Right lobe of liver (tissue), 6 donors: ENCODE measurements at regions not wholly inside any gene's neighbourhood (a gene's known extent, or its start where the extent isn't known, plus 50 kb on each side); places are given as distances from the start of the nearest gene placed in this dataset.

Experiments
- ATAC-seq, 4 donors: fragments of 200-7000 bp; cut with Tn5 transposase; one replicate each; pipeline ENCODE4 v1.9.1; 2020; ENCODE audit warnings: mild to moderate bottlenecking in 4 of 4, moderate library complexity in 4 of 4
- DNase-seq, 3 donors: peaks; one replicate each; pipeline ENCODE4 v3.0.0-alpha.2; 2020
- H3K27ac ChIP-seq, 3 donors: fragments of 200-600 bp; one replicate each; pipeline ENCODE4 v1.8.0; 2022
- H3K27me3 ChIP-seq, 2 donors: fragments of 200-600 bp; one replicate each; pipeline ENCODE4 v1.8.0; 2022
- H3K36me3 ChIP-seq, 4 donors: fragments of 200-600 bp; sonication (generic) in 1 of 4; one replicate each; pipeline versions ENCODE4 v1.5.1 to v1.8.0; 2017 to 2022; ENCODE audit warnings: control low read depth in 1 of 4
- H3K4me1 ChIP-seq, 4 donors: fragments of 200-600 bp; sonication (generic) in 1 of 4; one replicate each; pipeline versions ENCODE4 v1.5.1 to v1.8.0; 2017 to 2022; ENCODE audit warnings: control low read depth in 1 of 4
- H3K4me3 ChIP-seq, 3 donors: fragments of 200-600 bp; one replicate each; pipeline ENCODE4 v1.8.0; 2022
- H3K9me3 ChIP-seq, 4 donors: fragments of 200-600 bp; sonication (generic) in 1 of 4; one replicate each; pipeline versions ENCODE4 v1.5.1 to v1.8.0; 2017 to 2022; ENCODE audit warnings: control low read depth in 1 of 4
- CTCF ChIP-seq, 4 donors: fragments of 200-600 bp in 3 of 4; fragments of 450-650 bp in 1 of 4; IDR thresholded peaks; one replicate each; pipeline versions ENCODE4 v1.5.1 to v1.8.0; 2016 to 2022; ENCODE audit warnings: antibody characterized with exemption in 4 of 4, mild to moderate bottlenecking in 2 of 4
- POLR2A ChIP-seq: fragments of 450-650 bp; IDR thresholded peaks from one replicate; pipeline ENCODE4 v1.6.1; 2017; ENCODE audit warnings: antibody characterized with exemption, mild to moderate bottlenecking
- WGBS: methylation state at CpG from one replicate; pipeline ENCODE4 v1.1.6; 2018; ENCODE audit warnings: low coverage, low lambda C conversion rate; ENCODE audit not compliant: insufficient coverage; ENCODE audit errors: missing lambda C conversion rate; 5-methylcytosine and 5-hydroxymethylcytosine counted together
- intact Hi-C, 2 donors: fragments of 100-400 bp; cut with DNase I; formaldehyde crosslinking; loops; one replicate each; pipeline versions ENCODE4 v1.11.2 to v1.14.1; 2022
- donor health status: DM: no; HTN: yes; CAD: no.
- donor health status: DM: no; HTN: no; CAD: no.
- donor health status: DM: no; HTN: no; CAD: no.
- donor health status: DM: no; HTN: yes; CAD: no.
- donor health status: DM: no; HTN: yes; CAD: no.

GRCh38 chr4:125440814-125441213, 126.1 kb downstream of the FAT4 start:
- DNase-seq, result no peak
- TF ChIP-seq CTCF (IDR thresholded peaks at IDR 0.05) (no peak), POLR2A (no peak)
- WGBS, result 95% methylated on average over 1 of the region's 1 CpG
- H3K27ac ChIP-seq, result no peak overlapping the region
- no peaks in the 10 kb centered on the region for H3K27me3 ChIP-seq
- H3K4me3 ChIP-seq, result no peak overlapping the region
- no peaks in the 10 kb centered on the region for H3K9me3 ChIP-seq
- no peaks in the 10 kb centered on the region for H3K4me1 ChIP-seq
- ATAC-seq, result no peak
- intact Hi-C loops, result no loop called here
- H3K36me3 ChIP-seq, result no peaks in the 10 kb centered on the region

- DNase-seq, result no peak
- intact Hi-C loops, result no loop called here
- Histone ChIP-seq H3K36me3 (no peaks in the 10 kb centered on the region), H3K4me3 (no peak overlapping the region), H3K27ac (no peak overlapping the region), H3K4me1 (no peaks in the 10 kb centered on the region), H3K9me3 (no peaks in the 10 kb centered on the region), H3K27me3 (no peaks in the 10 kb centered on the region)
- no peak for TF ChIP-seq CTCF (IDR thresholded peaks at IDR 0.05)
- TF ChIP-seq POLR2A, result no peak
- no CpG with 5 or more reads among the region's 1 CpG for WGBS
- ATAC-seq, result no peak
These were observed 129.4 kb downstream of the FAT4 start for GRCh38 chr4:125444166-125444565.

GRCh38 chr4:125445525-125445924, 130.8 kb downstream of the FAT4 start:
- Histone ChIP-seq H3K4me1 (no peaks in the 10 kb centered on the region), H3K4me3 (no peak overlapping the region), H3K27me3 (no peaks in the 10 kb centered on the region), H3K36me3 (no peaks in the 10 kb centered on the region), H3K9me3 (no peaks in the 10 kb centered on the region), H3K27ac (no peak overlapping the region)
- DNase-seq (no peak), ATAC-seq (no peak)
- intact Hi-C loops, result no loop called here
- WGBS, result 93% methylated on average over 1 of the region's 1 CpG
- TF ChIP-seq POLR2A (no peak), CTCF (IDR thresholded peaks at IDR 0.05) (no peak)

GRCh38 chr4:125447551-125448290, 133.0 kb downstream of the FAT4 start:
- Histone ChIP-seq H3K4me3 (no peak overlapping the region), H3K9me3 (no peaks in the 10 kb centered on the region), H3K4me1 (no peaks in the 10 kb centered on the region), H3K27me3 (no peaks in the 10 kb centered on the region), H3K27ac (no peak overlapping the region), H3K36me3 (no peaks in the 10 kb centered on the region)
- intact Hi-C loops, result no loop called here
- DNase-seq, result no peak
- 73% methylated on average over 6 of the region's 6 CpGs for WGBS
- no peak for ATAC-seq
- TF ChIP-seq CTCF (IDR thresholded peaks at IDR 0.05) (no peak), POLR2A (no peak)
